SK-N-SH (cell line): ENCODE measurements at regions not wholly inside any gene's neighbourhood (a gene's known extent, or its start where the extent isn't known, plus 50 kb on each side); places are given as distances from the start of the nearest gene placed in this dataset.

Experiments
- CTCF ChIA-PET: fragments of 300-600, 350-600 bp; formaldehyde crosslinking; extraction: SDS; loops from one replicate; lab custom pipeline; 2021; lab: Yijun Ruan, JAX
- POLR2A ChIA-PET: fragments of 350-600 bp; sonication (Branson Sonifier 250); formaldehyde crosslinking; extraction: SDS; loops from one replicate; lab custom pipeline; 2020; ENCODE audit warnings: antibody characterized with exemption, inconsistent platforms; lab: Yijun Ruan, JAX
- DNase-seq: peaks from one replicate; pipeline ENCODE4 v3.0.0; 2012
- H2AFZ ChIP-seq: fragments of 200-600 bp; sonication (generic); 2 replicates; pipeline ENCODE4 v1.8.1; 2016; ENCODE audit warnings: antibody characterized with exemption, mild to moderate bottlenecking, low read depth
- H3F3A ChIP-seq: fragments of 200-600 bp; sonication (generic); replicated peaks from 2 replicates; pipeline ENCODE3; 2016; ENCODE audit warnings: antibody characterized with exemption, mild to moderate bottlenecking; ENCODE audit not compliant: insufficient read depth
- H3K27ac ChIP-seq, 2 experiments: fragments of 200-500 bp in 1 of 2; fragments of 200-600 bp in 1 of 2; sonication (Bioruptor generic) in 1 of 2; sonication (generic), shearing (Covaris generic) in 1 of 2; 2 replicates each; pipeline versions ENCODE4 v1.5.1 to v1.6.1; 2014 to 2016; ENCODE audit warnings: low read depth in 2 of 2, inconsistent platforms in 1 of 2, low read length in 1 of 2, mild to moderate bottlenecking in 1 of 2, mixed read lengths in 1 of 2
- H3K27me3 ChIP-seq: fragments of 200-600 bp; sonication (generic), shearing (Covaris generic); 2 replicates; pipeline ENCODE4 v1.6.1; 2016; ENCODE audit warnings: mixed run types; ENCODE audit not compliant: insufficient read depth
- H3K36me3 ChIP-seq, 2 experiments: fragments of 200-500 bp in 1 of 2; fragments of 200-600 bp in 1 of 2; sonication (Bioruptor generic) in 1 of 2; sonication (generic) in 1 of 2; replicated peaks in 1 of 2; 2 replicates each; pipeline versions ENCODE3 to v1.5.1; 2014 to 2016; ENCODE audit warnings: low read length in 1 of 2, mild to moderate bottlenecking in 1 of 2; ENCODE audit not compliant: insufficient read depth in 2 of 2, control insufficient read depth in 1 of 2
- H3K4me1 ChIP-seq, 2 experiments: fragments of 200-500 bp in 1 of 2; fragments of 200-600 bp in 1 of 2; sonication (Bioruptor generic) in 1 of 2; sonication (generic), shearing (Covaris generic) in 1 of 2; 2 replicates each; pipeline versions ENCODE4 v1.5.1 to v1.6.1; 2014 to 2016; ENCODE audit warnings: low read depth in 1 of 2, low read length in 1 of 2, mixed run types in 1 of 2; ENCODE audit not compliant: insufficient read depth in 2 of 2, control insufficient read depth in 1 of 2
- H3K4me2 ChIP-seq: fragments of 200-600 bp; sonication (generic), shearing (Covaris generic); 2 replicates; pipeline ENCODE4 v1.6.1; 2017; ENCODE audit warnings: mixed run types
- H3K4me3 ChIP-seq, 2 experiments: fragments of 200-500 bp in 1 of 2; fragments of 200-600 bp in 1 of 2; sonication (Bioruptor generic) in 1 of 2; sonication (generic), shearing (Covaris generic) in 1 of 2; 2 replicates each; pipeline versions ENCODE4 v1.5.1 to v1.8.1; 2014 to 2016; ENCODE audit warnings: low read depth in 2 of 2, inconsistent platforms in 1 of 2, low read length in 1 of 2, mild to moderate bottlenecking in 1 of 2, mixed read lengths in 1 of 2, moderate library complexity in 1 of 2
- H3K79me2 ChIP-seq: fragments of 200-600 bp; sonication (generic); 2 replicates; pipeline ENCODE4 v1.8.1; 2017; ENCODE audit warnings: mild to moderate bottlenecking; ENCODE audit not compliant: insufficient read depth
- H3K9ac ChIP-seq: fragments of 200-600 bp; sonication (generic); 2 replicates; pipeline ENCODE4 v1.6.1; 2017; ENCODE audit warnings: mixed run types
- H3K9me2 ChIP-seq: fragments of 200-600 bp; sonication (generic); 2 replicates; pipeline ENCODE4 v1.6.1; 2017; ENCODE audit warnings: mixed run types
- H3K9me3 ChIP-seq: fragments of 200-600 bp; sonication (generic); 2 replicates; pipeline ENCODE4 v1.6.1; 2017; ENCODE audit warnings: mixed run types, mild to moderate bottlenecking, moderate library complexity
- H4K20me1 ChIP-seq: fragments of 200-600 bp; sonication (generic); 2 replicates; pipeline ENCODE4 v1.6.1; 2017; ENCODE audit warnings: mild to moderate bottlenecking, mixed run types; ENCODE audit not compliant: insufficient read depth
- CHD2 ChIP-seq: fragments of 150-350 bp; IDR thresholded peaks from 2 replicates; pipeline ENCODE4 v1.6.1; 2018; ENCODE audit warnings: low read length; ENCODE audit not compliant: partially characterized antibody
- EP300 ChIP-seq, 2 experiments: IDR thresholded peaks; 2 replicates each; pipeline versions ENCODE4 v1.4.0 to v1.6.1; 2012; ENCODE audit warnings: borderline replicate concordance in 1 of 2, low read depth in 1 of 2, low read length in 1 of 2
- FOXJ3 ChIP-seq: sonication (generic); formaldehyde crosslinking; IDR thresholded peaks from 2 replicates; pipeline ENCODE4 v1.5.1; 2020; ENCODE audit warnings: mild to moderate bottlenecking, missing genetic modification reagents
- FOXM1 ChIP-seq: IDR thresholded peaks from 2 replicates; pipeline ENCODE4 v1.4.0; 2012; ENCODE audit warnings: low read depth, mild to moderate bottlenecking
- GABPA ChIP-seq: IDR thresholded peaks from 2 replicates; pipeline ENCODE4 v1.4.0; 2012; ENCODE audit warnings: low read depth, mild to moderate bottlenecking
- GATA2 ChIP-seq: sonication (generic); formaldehyde crosslinking; IDR thresholded peaks from 2 replicates; pipeline ENCODE4 v1.5.0; 2020; ENCODE audit warnings: mild to moderate bottlenecking, missing genetic modification reagents
- JUND ChIP-seq: IDR thresholded peaks from 2 replicates; pipeline ENCODE4 v1.4.0; 2012
- MEF2A ChIP-seq: IDR thresholded peaks from 2 replicates; pipeline ENCODE4 v1.4.0; 2012; ENCODE audit warnings: low read depth, borderline replicate concordance
- MXI1 ChIP-seq: IDR thresholded peaks from 2 replicates; pipeline ENCODE4 v1.6.1; 2012; ENCODE audit warnings: mild to moderate bottlenecking, low read depth, low read length, improper control_type of control experiment
- NFIC ChIP-seq: IDR thresholded peaks from 2 replicates; pipeline ENCODE4 v1.4.0; 2012; ENCODE audit warnings: borderline replicate concordance
- POLR2AphosphoS5 ChIP-seq: IDR thresholded peaks from 2 replicates; pipeline ENCODE4 v1.6.1; 2012; ENCODE audit warnings: low read depth, low read length
- RFX5 ChIP-seq: IDR thresholded peaks from 2 replicates; pipeline ENCODE4 v1.6.1; 2012; ENCODE audit warnings: mild to moderate bottlenecking, improper control_type of control experiment, low read length
- RXRA ChIP-seq: IDR thresholded peaks from 2 replicates; pipeline ENCODE4 v1.4.0; 2012; ENCODE audit warnings: low read depth, mild to moderate bottlenecking, borderline replicate concordance
- SIN3A ChIP-seq: IDR thresholded peaks from 2 replicates; pipeline ENCODE4 v1.6.1; 2012; ENCODE audit warnings: low read depth, mild to moderate bottlenecking, low read length, moderate library complexity, borderline replicate concordance
- SMC3 ChIP-seq: IDR thresholded peaks from 2 replicates; pipeline ENCODE4 v1.6.1; 2012; ENCODE audit warnings: low read depth, low read length, improper control_type of control experiment
- TCF12 ChIP-seq: IDR thresholded peaks from 2 replicates; pipeline ENCODE4 v1.4.0; 2012
- YY1 ChIP-seq: IDR thresholded peaks from 2 replicates; pipeline ENCODE4 v1.4.0; 2012; ENCODE audit warnings: low read depth, mild to moderate bottlenecking
- WGBS: methylation state at CpG from one replicate; pipeline ENCODE4 v1.1.6; 2017; ENCODE audit warnings: low lambda C conversion rate; 5-methylcytosine and 5-hydroxymethylcytosine counted together
- TF ChIP-seq, protein P1 (sequence below): fragments of 150-350 bp; IDR thresholded peaks from 2 replicates; pipeline ENCODE4 v1.6.1; 2016; ENCODE audit warnings: mild to moderate bottlenecking, low read depth, low read length
- TF ChIP-seq, protein P2 (sequence below): IDR thresholded peaks from 2 replicates; pipeline ENCODE4 v1.4.0; 2012; ENCODE audit warnings: low read depth
- TF ChIP-seq, protein P3 (sequence below): IDR thresholded peaks from 2 replicates; pipeline ENCODE4; 2012
- TF ChIP-seq, protein P4 (sequence below): IDR thresholded peaks from 2 replicates; pipeline ENCODE4 v1.4.0; 2012; ENCODE audit warnings: low read depth, borderline replicate concordance

DNA sequence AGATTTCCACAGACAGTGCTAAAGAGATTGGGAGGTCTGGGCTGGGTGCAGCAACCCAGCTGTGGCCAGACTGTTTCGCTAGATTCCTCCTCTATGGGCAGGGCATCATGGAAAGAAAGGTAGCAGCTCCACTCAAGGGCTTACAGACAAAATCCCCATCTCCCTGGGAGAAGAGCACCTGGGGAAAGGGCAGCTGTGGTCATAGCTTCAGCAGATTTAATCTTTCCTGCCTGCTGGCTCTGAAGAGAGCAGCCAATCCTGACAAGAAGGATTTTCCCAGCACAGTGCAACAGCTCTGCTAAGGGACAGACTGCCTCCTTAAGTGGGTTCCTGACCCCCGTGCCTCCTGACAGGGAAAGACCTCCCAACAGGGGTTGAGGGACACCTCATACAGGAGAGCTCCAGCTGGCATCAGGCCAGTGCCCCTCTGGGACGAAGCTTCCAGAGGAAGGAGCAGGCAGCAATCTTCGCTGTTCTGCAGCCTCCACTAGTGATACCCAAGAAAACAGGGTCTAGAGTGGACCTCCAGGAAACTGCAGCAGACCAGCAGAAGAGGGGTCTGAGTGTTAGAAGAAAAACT is 1379.3 kb upstream of the ACO1 start:
- H3K9me3 ChIP-seq = no peaks in the 10 kb centered on the region
- WGBS = 22% methylated on average over 4 of the region's 4 CpGs

DNA sequence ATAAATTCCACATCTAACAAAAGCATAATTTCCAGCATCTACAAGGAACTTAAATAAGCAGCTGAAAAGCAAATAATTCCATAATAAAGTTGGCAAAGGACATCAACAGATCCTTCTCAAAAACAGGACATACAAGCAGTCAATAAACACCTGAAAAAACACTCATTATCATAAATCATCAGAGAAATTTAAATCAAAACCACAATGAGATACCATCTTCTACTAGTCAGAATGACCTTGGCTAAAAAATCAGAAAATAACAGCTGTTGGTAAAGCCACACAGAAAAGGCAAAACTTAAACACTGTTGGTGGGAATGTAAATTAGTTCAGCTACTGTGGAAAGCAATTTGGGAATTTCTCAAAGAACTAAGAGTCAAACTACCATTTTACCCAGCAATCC is 1371.1 kb upstream of the ACO1 start:
- no peak overlapping the region for H3K4me2 ChIP-seq
- H4K20me1 ChIP-seq = no peaks in the 10 kb centered on the region
- no peaks in the 10 kb centered on the region for H3K27me3 ChIP-seq
- H3K9me3 ChIP-seq = no peaks in the 10 kb centered on the region
- H3K9ac ChIP-seq = no peak overlapping the region
- no peak overlapping the region for H3K4me3 ChIP-seq
- H3K79me2 ChIP-seq = no peaks in the 10 kb centered on the region
- POLR2A ChIA-PET = no interaction called here
- no peak for DNase-seq
- H3K4me1 ChIP-seq = no peaks in the 10 kb centered on the region; a peak in 1 of 4 replicates
- no peaks in the 10 kb centered on the region for H3F3A ChIP-seq
- TF ChIP-seq, protein P1, sequence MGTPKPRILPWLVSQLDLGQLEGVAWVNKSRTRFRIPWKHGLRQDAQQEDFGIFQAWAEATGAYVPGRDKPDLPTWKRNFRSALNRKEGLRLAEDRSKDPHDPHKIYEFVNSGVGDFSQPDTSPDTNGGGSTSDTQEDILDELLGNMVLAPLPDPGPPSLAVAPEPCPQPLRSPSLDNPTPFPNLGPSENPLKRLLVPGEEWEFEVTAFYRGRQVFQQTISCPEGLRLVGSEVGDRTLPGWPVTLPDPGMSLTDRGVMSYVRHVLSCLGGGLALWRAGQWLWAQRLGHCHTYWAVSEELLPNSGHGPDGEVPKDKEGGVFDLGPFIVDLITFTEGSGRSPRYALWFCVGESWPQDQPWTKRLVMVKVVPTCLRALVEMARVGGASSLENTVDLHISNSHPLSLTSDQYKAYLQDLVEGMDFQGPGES = no peak
- no peak for TF ChIP-seq NFIC
- TF ChIP-seq MXI1 = no peak
- no peak for TF ChIP-seq SIN3A
- TF ChIP-seq, protein P2, sequence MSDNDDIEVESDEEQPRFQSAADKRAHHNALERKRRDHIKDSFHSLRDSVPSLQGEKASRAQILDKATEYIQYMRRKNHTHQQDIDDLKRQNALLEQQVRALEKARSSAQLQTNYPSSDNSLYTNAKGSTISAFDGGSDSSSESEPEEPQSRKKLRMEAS = no peak
- no peak for TF ChIP-seq GABPA
- no peak for TF ChIP-seq RXRA
- no peak for TF ChIP-seq MEF2A
- TF ChIP-seq SMC3 = no peak
- no peaks in the 10 kb centered on the region for H3K9me2 ChIP-seq
- CTCF ChIA-PET = interaction anchor here (0.9 kb wide), 1 partner anchor 10 kb away, joined by 3 read pairs; no protein-coding TSS in a partner anchor
- no peak overlapping the region for H3K27ac ChIP-seq
- H2AFZ ChIP-seq = no peak overlapping the region
- H3K36me3 ChIP-seq = no peaks in the 10 kb centered on the region

More for the DNA sequence above, 1379.3 kb upstream of the ACO1 start:
- no peaks in the 10 kb centered on the region for H3K4me1 ChIP-seq
- H3K79me2 ChIP-seq = no peaks in the 10 kb centered on the region
- no peaks in the 10 kb centered on the region for H4K20me1 ChIP-seq
- H3F3A ChIP-seq = no peaks in the 10 kb centered on the region
- H2AFZ ChIP-seq = no peak overlapping the region
- H3K4me3 ChIP-seq = no peak overlapping the region
- no peaks in the 10 kb centered on the region for H3K27me3 ChIP-seq
- no peak overlapping the region for H3K27ac ChIP-seq
- no peak for DNase-seq
- POLR2A ChIA-PET = no interaction called here
- CTCF ChIA-PET = no interaction called here
- H3K36me3 ChIP-seq = no peaks in the 10 kb centered on the region
- no peak overlapping the region for H3K4me2 ChIP-seq
- H3K9me2 ChIP-seq = no peaks in the 10 kb centered on the region
- TF ChIP-seq TCF12 (no peak), RFX5 (no peak), RXRA (no peak), YY1 (no peak), POLR2AphosphoS5 (no peak), MEF2A (no peak), CHD2 (no peak), GATA2 (CRISPR knock-in tag) (no peak), FOXJ3 (CRISPR knock-in tag) (no peak), FOXM1 (no peak), JUND (no peak), GABPA (no peak), SIN3A (no peak), EP300 (IDR thresholded peaks at IDR 0.05; ENCODE audit: borderline replicate concordance in 1 of 2, low read depth in 1 of 2, low read length in 1 of 2) (no peak), NFIC (no peak)
- TF ChIP-seq, protein P3, sequence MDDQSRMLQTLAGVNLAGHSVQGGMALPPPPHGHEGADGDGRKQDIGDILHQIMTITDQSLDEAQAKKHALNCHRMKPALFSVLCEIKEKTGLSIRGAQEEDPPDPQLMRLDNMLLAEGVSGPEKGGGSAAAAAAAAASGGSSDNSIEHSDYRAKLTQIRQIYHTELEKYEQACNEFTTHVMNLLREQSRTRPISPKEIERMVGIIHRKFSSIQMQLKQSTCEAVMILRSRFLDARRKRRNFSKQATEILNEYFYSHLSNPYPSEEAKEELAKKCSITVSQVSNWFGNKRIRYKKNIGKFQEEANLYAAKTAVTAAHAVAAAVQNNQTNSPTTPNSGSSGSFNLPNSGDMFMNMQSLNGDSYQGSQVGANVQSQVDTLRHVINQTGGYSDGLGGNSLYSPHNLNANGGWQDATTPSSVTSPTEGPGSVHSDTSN = no peak
- TF ChIP-seq, protein P4, sequence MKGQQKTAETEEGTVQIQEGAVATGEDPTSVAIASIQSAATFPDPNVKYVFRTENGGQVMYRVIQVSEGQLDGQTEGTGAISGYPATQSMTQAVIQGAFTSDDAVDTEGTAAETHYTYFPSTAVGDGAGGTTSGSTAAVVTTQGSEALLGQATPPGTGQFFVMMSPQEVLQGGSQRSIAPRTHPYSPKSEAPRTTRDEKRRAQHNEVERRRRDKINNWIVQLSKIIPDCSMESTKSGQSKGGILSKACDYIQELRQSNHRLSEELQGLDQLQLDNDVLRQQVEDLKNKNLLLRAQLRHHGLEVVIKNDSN = no peak
- TF ChIP-seq, protein P1 = no peak
- H3K9ac ChIP-seq = no peak overlapping the region
